BE2C (cell line): ENCODE measurements at regions not wholly inside any gene's neighbourhood (a gene's known extent, or its start where the extent isn't known, plus 50 kb on each side); places are given as distances from the start of the nearest gene placed in this dataset.

Experiments
- DNase-seq: peaks from one replicate; pipeline ENCODE4 v3.0.0-alpha.2; 2020
- H3K27me3 ChIP-seq: fragments of 250-450 bp; sonication (Bioruptor Pico); 2 replicates; pipeline ENCODE4 v1.5.1; 2020; ENCODE audit warnings: mild to moderate bottlenecking
- H3K36me3 ChIP-seq: fragments of 250-450 bp; sonication (Bioruptor Pico); 2 replicates; pipeline ENCODE4 v1.5.1; 2020; ENCODE audit warnings: mild to moderate bottlenecking
- H3K4me1 ChIP-seq: fragments of 250-450 bp; sonication (Bioruptor Pico); 2 replicates; pipeline ENCODE4 v1.5.1; 2020
- H3K4me3 ChIP-seq: 2 replicates; pipeline ENCODE4 v1.5.1; 2011; ENCODE audit warnings: low read depth, low read length
- H3K9me3 ChIP-seq: fragments of 250-450 bp; sonication (Bioruptor Pico); 2 replicates; pipeline ENCODE4 v1.5.1; 2020
- CTCF ChIP-seq: IDR thresholded peaks from 2 replicates; pipeline ENCODE4 v1.5.1; 2012; ENCODE audit warnings: mild to moderate bottlenecking, low read depth, low read length

- Histone ChIP-seq H3K4me3 (no peak overlapping the region), H3K36me3 (no peaks in the 10 kb centered on the region), H3K9me3 (no peaks in the 10 kb centered on the region; the same call in 1 of the 2 replicates), H3K27me3 (no peaks in the 10 kb centered on the region), H3K4me1 (no peaks in the 10 kb centered on the region)
- TF ChIP-seq CTCF: no peak
- DNase-seq: no peak
Observed at GRCh38 chr13:104831831-104832230, 1703.6 kb downstream of the EFNB2 start.

GRCh38 chr13:104823709-104824108 lies 1711.8 kb downstream of the EFNB2 start:
- H3K4me3 ChIP-seq: no peak overlapping the region
- no peaks in the 10 kb centered on the region for H3K27me3 ChIP-seq
- no peaks in the 10 kb centered on the region for H3K4me1 ChIP-seq
- TF ChIP-seq CTCF: no peak
- H3K9me3 ChIP-seq: no peaks in the 10 kb centered on the region
- no peak for DNase-seq
- no peaks in the 10 kb centered on the region for H3K36me3 ChIP-seq

GRCh38 chr13:104823071-104823470 lies 1712.4 kb downstream of the EFNB2 start:
- no peak for TF ChIP-seq CTCF
- Histone ChIP-seq H3K4me3 (no peak overlapping the region), H3K36me3 (no peaks in the 10 kb centered on the region), H3K27me3 (no peaks in the 10 kb centered on the region), H3K9me3 (no peaks in the 10 kb centered on the region), H3K4me1 (no peaks in the 10 kb centered on the region)
- DNase-seq: no peak

- Histone ChIP-seq H3K4me1 (no peaks in the 10 kb centered on the region), H3K27me3 (no peaks in the 10 kb centered on the region), H3K36me3 (no peaks in the 10 kb centered on the region), H3K4me3 (no peak overlapping the region), H3K9me3 (no peaks in the 10 kb centered on the region)
- no peak for TF ChIP-seq CTCF
- no peak for DNase-seq
Observed at GRCh38 chr13:104817271-104817670, 1718.2 kb downstream of the EFNB2 start.

- Histone ChIP-seq H3K36me3 (no peaks in the 10 kb centered on the region), H3K27me3 (no peaks in the 10 kb centered on the region), H3K4me3 (no peak overlapping the region), H3K4me1 (no peaks in the 10 kb centered on the region), H3K9me3 (no peaks in the 10 kb centered on the region)
- no peak for DNase-seq
- TF ChIP-seq CTCF: no peak
Observed at GRCh38 chr13:104816726-104817125, 1718.7 kb downstream of the EFNB2 start.

GRCh38 chr13:104810242-104810641 lies 1725.2 kb downstream of the EFNB2 start:
- Histone ChIP-seq H3K4me1 (no peaks in the 10 kb centered on the region), H3K9me3 (no peaks in the 10 kb centered on the region), H3K4me3 (no peak overlapping the region), H3K27me3 (no peaks in the 10 kb centered on the region), H3K36me3 (no peaks in the 10 kb centered on the region)
- no peak for DNase-seq
- TF ChIP-seq CTCF: no peak
